ENCODE measurements at regions not wholly inside any gene's neighbourhood (a gene's known extent, or its start where the extent isn't known, plus 50 kb on each side); places are given as distances from the start of the nearest gene placed in this dataset.

GRCh38 chr10:78543749-78544362, 510.2 kb downstream of the RPS24 start:
- peak overlapping the region; percentile 37 for H3K27ac ChIP-seq (ENCODE audit: low read depth, low read length)
- H3K9me3 ChIP-seq (ENCODE audit: low read length), result no peaks in the 10 kb centered on the region
- no peak overlapping the region for H3K9ac ChIP-seq (ENCODE audit: low read length)
- H3K4me3 ChIP-seq (ENCODE audit: low read depth in 1 of 2, low read length in 2 of 2), result peak overlapping the region in 1 of 2 donors; percentile 25
- H3K27me3 ChIP-seq (ENCODE audit: control insufficient read depth in 1 of 2, insufficient read depth in 2 of 2, low read length in 2 of 2), result no peaks in the 10 kb centered on the region
- H3K36me3 ChIP-seq (ENCODE audit: insufficient read depth, low read length), result no peaks in the 10 kb centered on the region
- peaks cover 38% of the 10 kb centered on the region for H3K4me1 ChIP-seq (ENCODE audit: insufficient read depth, low read length)

- Histone ChIP-seq H3K27me3 (ENCODE audit: control insufficient read depth in 1 of 2, insufficient read depth in 2 of 2, low read length in 2 of 2) (no peaks in the 10 kb centered on the region), H3K9ac (ENCODE audit: low read length) (no peak overlapping the region), H3K9me3 (ENCODE audit: low read length) (no peaks in the 10 kb centered on the region), H3K36me3 (ENCODE audit: insufficient read depth, low read length) (no peaks in the 10 kb centered on the region), H3K4me3 (ENCODE audit: low read depth in 1 of 2, low read length in 2 of 2) (no peak overlapping the region), H3K27ac (ENCODE audit: low read depth, low read length) (peak overlapping the region; percentile 37), H3K4me1 (ENCODE audit: insufficient read depth, low read length) (peaks cover 38% of the 10 kb centered on the region)
These were observed 510.9 kb downstream of the RPS24 start for GRCh38 chr10:78544423-78545090.

GRCh38 chr10:78545756-78546155, 512.1 kb downstream of the RPS24 start:
- no peak overlapping the region for H3K4me3 ChIP-seq (ENCODE audit: low read depth in 1 of 2, low read length in 2 of 2)
- no peak overlapping the region for H3K27ac ChIP-seq (ENCODE audit: low read depth, low read length)
- H3K9me3 ChIP-seq (ENCODE audit: low read length), result no peaks in the 10 kb centered on the region
- H3K27me3 ChIP-seq (ENCODE audit: control insufficient read depth in 1 of 2, insufficient read depth in 2 of 2, low read length in 2 of 2), result no peaks in the 10 kb centered on the region
- no peaks in the 10 kb centered on the region for H3K36me3 ChIP-seq (ENCODE audit: insufficient read depth, low read length)
- peaks cover 46% of the 10 kb centered on the region for H3K4me1 ChIP-seq (ENCODE audit: insufficient read depth, low read length)
- no peak overlapping the region for H3K9ac ChIP-seq (ENCODE audit: low read length)

GRCh38 chr10:78547397-78547796, 513.7 kb downstream of the RPS24 start:
- Histone ChIP-seq H3K9me3 (ENCODE audit: low read length) (no peaks in the 10 kb centered on the region), H3K27me3 (ENCODE audit: control insufficient read depth in 1 of 2, insufficient read depth in 2 of 2, low read length in 2 of 2) (no peaks in the 10 kb centered on the region), H3K9ac (ENCODE audit: low read length) (no peak overlapping the region), H3K4me1 (ENCODE audit: insufficient read depth, low read length) (peaks cover 56% of the 10 kb centered on the region), H3K4me3 (ENCODE audit: low read depth in 1 of 2, low read length in 2 of 2) (no peak overlapping the region), H3K36me3 (ENCODE audit: insufficient read depth, low read length) (no peaks in the 10 kb centered on the region), H3K27ac (ENCODE audit: low read depth, low read length) (no peak overlapping the region)

- no peaks in the 10 kb centered on the region for H3K36me3 ChIP-seq (ENCODE audit: insufficient read depth, low read length)
- peaks cover 56% of the 10 kb centered on the region for H3K4me1 ChIP-seq (ENCODE audit: insufficient read depth, low read length)
- no peaks in the 10 kb centered on the region for H3K27me3 ChIP-seq (ENCODE audit: control insufficient read depth in 1 of 2, insufficient read depth in 2 of 2, low read length in 2 of 2)
These were observed 514.2 kb downstream of the RPS24 start for GRCh38 chr10:78547905-78548304.

GRCh38 chr10:78548369-78548768, 514.7 kb downstream of the RPS24 start:
- Histone ChIP-seq H3K36me3 (ENCODE audit: insufficient read depth, low read length) (no peaks in the 10 kb centered on the region), H3K9me3 (ENCODE audit: low read length) (no peaks in the 10 kb centered on the region), H3K27ac (ENCODE audit: low read depth, low read length) (no peak overlapping the region), H3K4me1 (ENCODE audit: insufficient read depth, low read length) (peaks cover 54% of the 10 kb centered on the region), H3K27me3 (ENCODE audit: control insufficient read depth in 1 of 2, insufficient read depth in 2 of 2, low read length in 2 of 2) (no peaks in the 10 kb centered on the region), H3K9ac (ENCODE audit: low read length) (no peak overlapping the region), H3K4me3 (ENCODE audit: low read depth in 1 of 2, low read length in 2 of 2) (no peak overlapping the region)

More at GRCh38 chr10:78547905-78548304, 514.2 kb downstream of the RPS24 start:
- H3K4me3 ChIP-seq (ENCODE audit: low read depth in 1 of 2, low read length in 2 of 2), result no peak overlapping the region
- no peaks in the 10 kb centered on the region for H3K9me3 ChIP-seq (ENCODE audit: low read length)
- no peak overlapping the region for H3K9ac ChIP-seq (ENCODE audit: low read length)
- H3K27ac ChIP-seq (ENCODE audit: low read depth, low read length), result no peak overlapping the region

- H3K9ac ChIP-seq (ENCODE audit: low read length), result no peak overlapping the region
- no peak overlapping the region for H3K27ac ChIP-seq (ENCODE audit: low read depth, low read length)
- peaks cover 45% of the 10 kb centered on the region for H3K4me1 ChIP-seq (ENCODE audit: insufficient read depth, low read length)
- no peak overlapping the region for H3K4me3 ChIP-seq (ENCODE audit: low read depth in 1 of 2, low read length in 2 of 2)
- H3K9me3 ChIP-seq (ENCODE audit: low read length), result no peaks in the 10 kb centered on the region
- H3K27me3 ChIP-seq (ENCODE audit: control insufficient read depth in 1 of 2, insufficient read depth in 2 of 2, low read length in 2 of 2), result no peaks in the 10 kb centered on the region
- H3K36me3 ChIP-seq (ENCODE audit: insufficient read depth, low read length), result no peaks in the 10 kb centered on the region
These were observed 515.7 kb downstream of the RPS24 start for GRCh38 chr10:78549140-78549935.

GRCh38 chr10:78550090-78550489, 516.4 kb downstream of the RPS24 start:
- H3K4me3 ChIP-seq (ENCODE audit: low read depth in 1 of 2, low read length in 2 of 2), result no peak overlapping the region
- H3K27ac ChIP-seq (ENCODE audit: low read depth, low read length), result no peak overlapping the region
- peaks cover 38% of the 10 kb centered on the region for H3K4me1 ChIP-seq (ENCODE audit: insufficient read depth, low read length)
- no peaks in the 10 kb centered on the region for H3K36me3 ChIP-seq (ENCODE audit: insufficient read depth, low read length)
- H3K27me3 ChIP-seq (ENCODE audit: control insufficient read depth in 1 of 2, insufficient read depth in 2 of 2, low read length in 2 of 2), result no peaks in the 10 kb centered on the region
- H3K9me3 ChIP-seq (ENCODE audit: low read length), result no peaks in the 10 kb centered on the region
- H3K9ac ChIP-seq (ENCODE audit: low read length), result no peak overlapping the region

GRCh38 chr10:78550716-78551115, 517.1 kb downstream of the RPS24 start:
- H3K36me3 ChIP-seq (ENCODE audit: insufficient read depth, low read length), result no peaks in the 10 kb centered on the region
- H3K9ac ChIP-seq (ENCODE audit: low read length), result no peak overlapping the region
- H3K9me3 ChIP-seq (ENCODE audit: low read length), result no peaks in the 10 kb centered on the region
- peaks cover 38% of the 10 kb centered on the region for H3K4me1 ChIP-seq (ENCODE audit: insufficient read depth, low read length)
- no peak overlapping the region for H3K27ac ChIP-seq (ENCODE audit: low read depth, low read length)
- no peak overlapping the region for H3K4me3 ChIP-seq (ENCODE audit: low read depth in 1 of 2, low read length in 2 of 2)
- H3K27me3 ChIP-seq (ENCODE audit: control insufficient read depth in 1 of 2, insufficient read depth in 2 of 2, low read length in 2 of 2), result no peaks in the 10 kb centered on the region

- Histone ChIP-seq H3K4me1 (ENCODE audit: insufficient read depth, low read length) (peaks cover 38% of the 10 kb centered on the region), H3K27me3 (ENCODE audit: control insufficient read depth in 1 of 2, insufficient read depth in 2 of 2, low read length in 2 of 2) (no peaks in the 10 kb centered on the region), H3K27ac (ENCODE audit: low read depth, low read length) (peak overlapping the region; percentile 8), H3K36me3 (ENCODE audit: insufficient read depth, low read length) (no peaks in the 10 kb centered on the region), H3K9me3 (ENCODE audit: low read length) (no peaks in the 10 kb centered on the region), H3K4me3 (ENCODE audit: low read depth in 1 of 2, low read length in 2 of 2) (no peak overlapping the region), H3K9ac (ENCODE audit: low read length) (no peak overlapping the region)
These were observed 517.4 kb upstream of the ZMIZ1 start for GRCh38 chr10:78551184-78552005.

GRCh38 chr10:78552261-78552811, 516.4 kb upstream of the ZMIZ1 start:
- Histone ChIP-seq H3K27ac (ENCODE audit: low read depth, low read length) (peak overlapping the region; percentile 8), H3K4me1 (ENCODE audit: insufficient read depth, low read length) (peaks cover 38% of the 10 kb centered on the region), H3K9ac (ENCODE audit: low read length) (no peak overlapping the region), H3K27me3 (ENCODE audit: control insufficient read depth in 1 of 2, insufficient read depth in 2 of 2, low read length in 2 of 2) (no peaks in the 10 kb centered on the region), H3K36me3 (ENCODE audit: insufficient read depth, low read length) (no peaks in the 10 kb centered on the region), H3K9me3 (ENCODE audit: low read length) (no peaks in the 10 kb centered on the region), H3K4me3 (ENCODE audit: low read depth in 1 of 2, low read length in 2 of 2) (peak overlapping the region in 1 of 2 donors; percentile 10)
